ENCODE measurements at regions not wholly inside any gene's neighbourhood (a gene's known extent, or its start where the extent isn't known, plus 50 kb on each side); places are given as distances from the start of the nearest gene placed in this dataset.

DNA sequence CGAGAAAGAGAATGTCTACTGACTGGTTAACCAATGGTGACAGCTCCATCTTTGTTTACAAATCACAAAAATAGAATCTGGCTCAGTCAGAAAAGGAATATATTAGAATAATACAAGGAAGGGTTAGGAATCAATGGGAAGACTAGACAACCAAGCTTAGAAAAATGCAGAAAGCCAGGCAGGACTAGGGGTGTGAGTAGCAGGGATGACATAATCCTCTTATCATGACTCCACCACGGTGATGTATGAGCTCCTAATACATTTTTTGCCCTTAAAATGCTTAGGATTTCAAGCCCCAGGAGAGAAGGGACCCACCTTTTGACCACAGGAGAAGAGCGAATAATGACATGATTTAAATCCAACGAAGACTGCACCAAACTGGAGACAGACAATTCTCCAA lies 252.3 kb downstream of the CHD9NB start:
- no peak overlapping the region for H3K9ac ChIP-seq (ENCODE audit: control insufficient read depth, extremely low read depth, insufficient read depth, low read length)
- no peaks in the 10 kb centered on the region for H3K36me3 ChIP-seq (ENCODE audit: control insufficient read depth in 2 of 2, extremely low read depth in 1 of 2, insufficient read depth in 2 of 2, low read length in 2 of 2)
- TF ChIP-seq, protein P1, sequence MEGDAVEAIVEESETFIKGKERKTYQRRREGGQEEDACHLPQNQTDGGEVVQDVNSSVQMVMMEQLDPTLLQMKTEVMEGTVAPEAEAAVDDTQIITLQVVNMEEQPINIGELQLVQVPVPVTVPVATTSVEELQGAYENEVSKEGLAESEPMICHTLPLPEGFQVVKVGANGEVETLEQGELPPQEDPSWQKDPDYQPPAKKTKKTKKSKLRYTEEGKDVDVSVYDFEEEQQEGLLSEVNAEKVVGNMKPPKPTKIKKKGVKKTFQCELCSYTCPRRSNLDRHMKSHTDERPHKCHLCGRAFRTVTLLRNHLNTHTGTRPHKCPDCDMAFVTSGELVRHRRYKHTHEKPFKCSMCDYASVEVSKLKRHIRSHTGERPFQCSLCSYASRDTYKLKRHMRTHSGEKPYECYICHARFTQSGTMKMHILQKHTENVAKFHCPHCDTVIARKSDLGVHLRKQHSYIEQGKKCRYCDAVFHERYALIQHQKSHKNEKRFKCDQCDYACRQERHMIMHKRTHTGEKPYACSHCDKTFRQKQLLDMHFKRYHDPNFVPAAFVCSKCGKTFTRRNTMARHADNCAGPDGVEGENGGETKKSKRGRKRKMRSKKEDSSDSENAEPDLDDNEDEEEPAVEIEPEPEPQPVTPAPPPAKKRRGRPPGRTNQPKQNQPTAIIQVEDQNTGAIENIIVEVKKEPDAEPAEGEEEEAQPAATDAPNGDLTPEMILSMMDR (optimal IDR thresholded peaks at IDR 0.05 in 1 of 3, IDR thresholded peaks at IDR 0.05 in 1 of 3, conservative IDR thresholded peaks at IDR 0.05 in 1 of 3; ENCODE audit: extremely low read depth in 1 of 3, insufficient read depth in 2 of 3, low read length in 3 of 3): no peak
- no peak for TF ChIP-seq EZH2 (IDR thresholded peaks at IDR 0.05; ENCODE audit: low read length)
- FAIRE-seq (no peak), DNase-seq (ENCODE audit: low read depth, low spot score) (no peak)
- H3K9me3 ChIP-seq (ENCODE audit: control insufficient read depth, low read depth, low read length): no peaks in the 10 kb centered on the region
- H4K20me1 ChIP-seq (ENCODE audit: control insufficient read depth, extremely low read depth, insufficient read depth, low read length): no peaks in the 10 kb centered on the region
- no peak overlapping the region for H3K27ac ChIP-seq (ENCODE audit: control insufficient read depth, insufficient read depth, low read length)
- no peak overlapping the region for H3K4me2 ChIP-seq (ENCODE audit: control insufficient read depth, extremely low read depth, insufficient read depth, low read depth, low read length)
- H3K4me1 ChIP-seq (ENCODE audit: control insufficient read depth, extremely low read depth, insufficient read depth, low read length): no peaks in the 10 kb centered on the region
- H2AFZ ChIP-seq (ENCODE audit: control insufficient read depth, low read length): no peak overlapping the region
- no peak overlapping the region for H3K4me3 ChIP-seq (ENCODE audit: control insufficient read depth in 2 of 3, extremely low read depth in 1 of 3, insufficient read depth in 2 of 3, low read depth in 1 of 3, low read length in 3 of 3)
- H3K27me3 ChIP-seq (ENCODE audit: control insufficient read depth, extremely low read depth, insufficient read depth, low read length): no peaks in the 10 kb centered on the region
- no peaks in the 10 kb centered on the region for H3K79me2 ChIP-seq (ENCODE audit: control insufficient read depth, insufficient read depth, low read length)
- dilution Hi-C loops (cut with MboI; ENCODE audit: extremely low pct_ligation_motif_present, low sequenced_read_pairs): no loop called here
- no peaks in the 10 kb centered on the region for H3K9me1 ChIP-seq (ENCODE audit: control insufficient read depth, extremely low read depth, insufficient read depth, low read length)

DNA sequence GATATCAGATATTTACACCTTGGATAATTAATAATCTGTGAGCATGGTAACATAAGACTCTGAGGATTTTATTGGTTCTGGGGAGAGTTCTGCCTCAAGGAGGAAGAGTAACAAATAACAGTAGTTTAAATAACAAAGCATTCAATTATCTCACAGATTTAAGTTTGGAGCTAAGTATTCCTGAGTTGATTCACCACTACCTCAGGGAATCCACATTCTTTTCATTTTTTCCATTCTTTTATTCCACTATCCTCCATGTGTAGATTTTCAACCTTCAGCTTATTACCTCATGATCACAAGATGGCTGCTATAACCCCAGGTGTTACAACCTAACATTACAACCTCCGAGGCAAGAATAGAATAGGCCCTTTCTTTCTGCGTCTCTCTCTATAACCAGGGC lies 252.2 kb upstream of the TOX3 start:
- Histone ChIP-seq H3K9me1 (ENCODE audit: control insufficient read depth, extremely low read depth, insufficient read depth, low read length) (no peaks in the 10 kb centered on the region), H3K4me3 (ENCODE audit: control insufficient read depth in 2 of 3, extremely low read depth in 1 of 3, insufficient read depth in 2 of 3, low read depth in 1 of 3, low read length in 3 of 3) (no peak overlapping the region), H2AFZ (ENCODE audit: control insufficient read depth, low read length) (no peak overlapping the region), H3K27me3 (ENCODE audit: control insufficient read depth, extremely low read depth, insufficient read depth, low read length) (no peaks in the 10 kb centered on the region), H3K4me2 (ENCODE audit: control insufficient read depth, extremely low read depth, insufficient read depth, low read depth, low read length) (no peak overlapping the region), H3K9me3 (ENCODE audit: control insufficient read depth, low read depth, low read length) (no peaks in the 10 kb centered on the region), H4K20me1 (ENCODE audit: control insufficient read depth, extremely low read depth, insufficient read depth, low read length) (no peaks in the 10 kb centered on the region), H3K36me3 (ENCODE audit: control insufficient read depth in 2 of 2, extremely low read depth in 1 of 2, insufficient read depth in 2 of 2, low read length in 2 of 2) (no peaks in the 10 kb centered on the region), H3K9ac (ENCODE audit: control insufficient read depth, extremely low read depth, insufficient read depth, low read length) (no peak overlapping the region), H3K27ac (ENCODE audit: control insufficient read depth, insufficient read depth, low read length) (no peak overlapping the region), H3K4me1 (ENCODE audit: control insufficient read depth, extremely low read depth, insufficient read depth, low read length) (no peaks in the 10 kb centered on the region), H3K79me2 (ENCODE audit: control insufficient read depth, insufficient read depth, low read length) (no peaks in the 10 kb centered on the region)
- dilution Hi-C loops (cut with MboI; ENCODE audit: extremely low pct_ligation_motif_present, low sequenced_read_pairs): no loop called here
- FAIRE-seq (no peak), DNase-seq (ENCODE audit: low read depth, low spot score) (no peak)
- TF ChIP-seq, protein P1 (optimal IDR thresholded peaks at IDR 0.05 in 1 of 3, IDR thresholded peaks at IDR 0.05 in 1 of 3, conservative IDR thresholded peaks at IDR 0.05 in 1 of 3; ENCODE audit: extremely low read depth in 1 of 3, insufficient read depth in 2 of 3, low read length in 3 of 3): no peak
- no peak for TF ChIP-seq EZH2 (IDR thresholded peaks at IDR 0.05; ENCODE audit: low read length)

Data from keratinocyte (primary cell).